Sigmoid colon (tissue), 6 donors: ENCODE measurements at regions not wholly inside any gene's neighbourhood (a gene's known extent, or its start where the extent isn't known, plus 50 kb on each side); places are given as distances from the start of the nearest gene placed in this dataset.

ENCODE experiments used
- DNase-seq: peaks from one replicate; pipeline ENCODE4 v3.0.0-alpha.2; 2019
- H3K27ac ChIP-seq, 4 donors: fragments of 200-600 bp; sonication (generic); one replicate each; pipeline ENCODE4 v1.5.1; 2016 to 2019; ENCODE audit warnings: mild to moderate bottlenecking in 1 of 4
- H3K27me3 ChIP-seq, 3 donors: fragments of 200-600 bp; sonication (generic); one replicate each; pipeline ENCODE4 v1.5.1; 2019; ENCODE audit warnings: mild to moderate bottlenecking in 1 of 3
- H3K36me3 ChIP-seq, 4 donors: fragments of 200-600 bp; sonication (generic); one replicate each; pipeline ENCODE4 v1.5.1; 2016 to 2019
- H3K4me1 ChIP-seq, 4 donors: fragments of 200-600 bp; sonication (generic); one replicate each; pipeline ENCODE4 v1.5.1; 2017 to 2019
- H3K4me3 ChIP-seq, 4 donors: fragments of 200-600 bp; sonication (generic); one replicate each; pipeline ENCODE4 v1.5.1; 2017 to 2019; ENCODE audit warnings: mild to moderate bottlenecking in 2 of 4, moderate library complexity in 1 of 4
- H3K9me3 ChIP-seq, 4 donors: fragments of 200-600 bp in 3 of 4; sonication (generic) in 3 of 4; one replicate each; pipeline versions ENCODE4 v1.5.1 to v1.6.1; 2013 to 2019
- EP300 ChIP-seq, 4 donors: sonication (generic); formaldehyde crosslinking; IDR thresholded peaks; one replicate each; pipeline ENCODE4 v1.6.1; 2017; ENCODE audit warnings: antibody characterized with exemption in 4 of 4
- POLR2A ChIP-seq, 2 donors: fragments of 450-650 bp; IDR thresholded peaks; one replicate each; pipeline ENCODE4 v1.6.1; 2016; ENCODE audit warnings: antibody characterized with exemption in 2 of 2, mild to moderate bottlenecking in 2 of 2, moderate library complexity in 2 of 2
- POLR2AphosphoS5 ChIP-seq, 4 donors: sonication (generic); formaldehyde crosslinking; IDR thresholded peaks; one replicate each; pipeline ENCODE4 v1.6.1; 2017; ENCODE audit warnings: antibody characterized with exemption in 4 of 4
- WGBS, 2 donors: extraction: QIAGEN DNeasy Blood & Tissue Kit; methylation state at CpG; one replicate each; pipeline ENCODE4 v1.1.7; 2013; 5-methylcytosine and 5-hydroxymethylcytosine counted together
- intact Hi-C: fragments of 100-400 bp; cut with DNase I; formaldehyde crosslinking; loops from one replicate; pipeline ENCODE4 v1.15.1; 2023
- TF ChIP-seq, protein P1 (sequence below), 4 experiments: fragments of 450-650 bp in 3 of 4; fragments of 200-600 bp in 1 of 4; IDR thresholded peaks; one replicate each; pipeline ENCODE4 v1.5.1; 2016 to 2019; ENCODE audit warnings: antibody characterized with exemption in 4 of 4, mild to moderate bottlenecking in 3 of 4, moderate library complexity in 2 of 4
- donor health status: healthy with polysubstance abuse.
- donor health status: healthy.

DNA sequence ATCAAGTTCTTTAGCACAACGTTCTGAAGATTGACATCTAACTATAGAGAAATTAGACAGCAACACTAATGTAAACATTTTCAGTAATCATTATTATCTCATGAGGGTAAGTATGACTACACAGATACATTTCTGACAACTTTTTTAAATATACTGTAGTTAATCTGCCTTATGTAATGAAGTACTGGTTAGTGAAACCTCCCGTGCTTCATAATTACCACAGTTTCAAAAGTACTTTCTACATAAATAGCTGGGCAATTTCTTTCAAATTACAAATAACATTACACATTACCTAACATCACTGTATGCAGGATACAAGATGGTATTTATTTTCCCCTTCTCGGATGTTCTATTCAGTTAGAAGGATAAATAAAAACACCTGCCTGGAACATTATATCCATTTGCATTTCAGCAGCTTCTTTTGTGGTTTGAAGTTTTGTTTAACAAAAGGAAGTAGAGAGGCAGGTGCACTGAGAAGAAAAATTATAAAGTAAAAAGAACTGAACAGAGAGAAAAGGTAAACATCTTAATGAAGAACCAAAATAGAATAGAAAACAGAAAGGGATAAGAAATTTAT is 1241.5 kb upstream of the GBE1 start:
- no peak for DNase-seq
- no peak overlapping the region for H3K4me3 ChIP-seq
- H3K36me3 ChIP-seq: no peaks in the 10 kb centered on the region
- no peaks in the 10 kb centered on the region for H3K4me1 ChIP-seq
- no peak overlapping the region for H3K27ac ChIP-seq
- no peaks in the 10 kb centered on the region for H3K9me3 ChIP-seq
- 38 to 42% methylated on average over 3 of the region's 3 CpGs for WGBS, 2 donors
- TF ChIP-seq POLR2A (IDR thresholded peaks at IDR 0.05) (no peak), EP300 (IDR thresholded peaks at IDR 0.05) (no peak), POLR2AphosphoS5 (IDR thresholded peaks at IDR 0.05) (no peak)
- TF ChIP-seq, protein P1, sequence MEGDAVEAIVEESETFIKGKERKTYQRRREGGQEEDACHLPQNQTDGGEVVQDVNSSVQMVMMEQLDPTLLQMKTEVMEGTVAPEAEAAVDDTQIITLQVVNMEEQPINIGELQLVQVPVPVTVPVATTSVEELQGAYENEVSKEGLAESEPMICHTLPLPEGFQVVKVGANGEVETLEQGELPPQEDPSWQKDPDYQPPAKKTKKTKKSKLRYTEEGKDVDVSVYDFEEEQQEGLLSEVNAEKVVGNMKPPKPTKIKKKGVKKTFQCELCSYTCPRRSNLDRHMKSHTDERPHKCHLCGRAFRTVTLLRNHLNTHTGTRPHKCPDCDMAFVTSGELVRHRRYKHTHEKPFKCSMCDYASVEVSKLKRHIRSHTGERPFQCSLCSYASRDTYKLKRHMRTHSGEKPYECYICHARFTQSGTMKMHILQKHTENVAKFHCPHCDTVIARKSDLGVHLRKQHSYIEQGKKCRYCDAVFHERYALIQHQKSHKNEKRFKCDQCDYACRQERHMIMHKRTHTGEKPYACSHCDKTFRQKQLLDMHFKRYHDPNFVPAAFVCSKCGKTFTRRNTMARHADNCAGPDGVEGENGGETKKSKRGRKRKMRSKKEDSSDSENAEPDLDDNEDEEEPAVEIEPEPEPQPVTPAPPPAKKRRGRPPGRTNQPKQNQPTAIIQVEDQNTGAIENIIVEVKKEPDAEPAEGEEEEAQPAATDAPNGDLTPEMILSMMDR (IDR thresholded peaks at IDR 0.05): no peak
- intact Hi-C loops: no loop called here
- no peaks in the 10 kb centered on the region for H3K27me3 ChIP-seq

DNA sequence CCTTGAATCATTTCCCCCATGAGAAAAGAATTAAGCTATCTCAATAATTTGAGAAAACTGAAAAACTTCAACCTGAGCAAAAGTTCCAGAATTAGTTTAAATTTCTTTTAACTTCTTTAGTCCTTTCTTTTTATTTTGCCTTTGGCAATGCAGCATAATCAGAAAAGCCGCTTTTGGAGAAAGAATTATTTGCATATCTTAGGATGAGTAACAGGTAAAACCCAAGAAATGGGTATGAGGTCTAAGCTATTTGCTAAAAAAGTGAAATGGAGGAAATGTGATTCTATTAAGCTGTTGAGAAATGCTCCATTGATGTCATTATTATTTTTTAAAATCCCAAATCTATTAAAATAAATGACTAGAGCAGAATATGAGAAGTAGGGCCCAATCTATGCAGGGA is 1238.3 kb upstream of the GBE1 start:
- no peak overlapping the region for H3K4me3 ChIP-seq
- 68 to 84% methylated on average over 1 of the region's 1 CpG for WGBS, 2 donors
- TF ChIP-seq POLR2A (IDR thresholded peaks at IDR 0.05) (no peak), EP300 (IDR thresholded peaks at IDR 0.05) (no peak), POLR2AphosphoS5 (IDR thresholded peaks at IDR 0.05) (no peak)
- TF ChIP-seq, protein P1 (IDR thresholded peaks at IDR 0.05): no peak
- no peak overlapping the region for H3K27ac ChIP-seq
- no peaks in the 10 kb centered on the region for H3K36me3 ChIP-seq
- H3K27me3 ChIP-seq: no peaks in the 10 kb centered on the region
- no peak for DNase-seq
- no peaks in the 10 kb centered on the region for H3K9me3 ChIP-seq
- intact Hi-C loops: no loop called here
- H3K4me1 ChIP-seq: no peaks in the 10 kb centered on the region

- intact Hi-C loops: no loop called here
- DNase-seq: no peak
- 49 to 73% methylated on average over 3 of the region's 3 CpGs for WGBS, 2 donors
Observed at GRCh38 chr3:82978368-82978767, 1216.9 kb upstream of the GBE1 start.

GRCh38 chr3:82977871-82978270 is 1216.4 kb upstream of the GBE1 start:
- DNase-seq: no peak
- WGBS, 2 donors: 87 to 93% methylated on average over 3 of the region's 3 CpGs
- Histone ChIP-seq H3K36me3 (no peaks in the 10 kb centered on the region), H3K27ac (no peak overlapping the region), H3K4me3 (no peak overlapping the region), H3K4me1 (no peaks in the 10 kb centered on the region), H3K27me3 (no peaks in the 10 kb centered on the region), H3K9me3 (no peaks in the 10 kb centered on the region)
- intact Hi-C loops: no loop called here
- TF ChIP-seq POLR2A (IDR thresholded peaks at IDR 0.05) (no peak), POLR2AphosphoS5 (IDR thresholded peaks at IDR 0.05) (no peak), EP300 (IDR thresholded peaks at IDR 0.05) (no peak)
- TF ChIP-seq, protein P1 (IDR thresholded peaks at IDR 0.05): no peak

More at GRCh38 chr3:82978368-82978767, 1216.9 kb upstream of the GBE1 start:
- Histone ChIP-seq H3K27ac (no peak overlapping the region), H3K9me3 (no peaks in the 10 kb centered on the region), H3K4me3 (no peak overlapping the region), H3K4me1 (no peaks in the 10 kb centered on the region), H3K27me3 (no peaks in the 10 kb centered on the region), H3K36me3 (no peaks in the 10 kb centered on the region)
- TF ChIP-seq POLR2AphosphoS5 (IDR thresholded peaks at IDR 0.05): no peak
- TF ChIP-seq EP300 (IDR thresholded peaks at IDR 0.05): no peak
- TF ChIP-seq POLR2A (IDR thresholded peaks at IDR 0.05): no peak
- TF ChIP-seq, protein P1 (IDR thresholded peaks at IDR 0.05): no peak

DNA sequence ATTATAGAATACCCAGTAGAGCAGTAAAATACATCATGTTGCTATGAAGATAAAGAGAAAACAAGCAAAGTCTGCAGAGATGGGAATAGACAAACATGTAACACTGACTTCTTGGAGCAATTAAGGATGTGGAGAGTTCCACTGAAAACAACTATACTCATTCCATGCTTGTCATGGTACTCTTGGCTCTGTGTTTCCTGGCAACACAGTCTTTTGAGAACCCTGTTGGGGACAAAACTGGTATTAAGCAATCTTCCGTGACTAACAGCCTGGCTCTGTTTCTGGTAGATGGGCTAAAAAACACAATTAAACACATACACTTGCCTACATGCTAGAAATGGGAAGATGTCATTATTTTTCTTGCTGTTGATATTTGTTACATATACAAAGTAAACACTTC is 1212.3 kb upstream of the GBE1 start:
- intact Hi-C loops: no loop called here
- Histone ChIP-seq H3K4me1 (no peaks in the 10 kb centered on the region), H3K27me3 (no peaks in the 10 kb centered on the region), H3K27ac (no peak overlapping the region), H3K9me3 (no peaks in the 10 kb centered on the region), H3K36me3 (no peaks in the 10 kb centered on the region), H3K4me3 (no peak overlapping the region)
- DNase-seq: no peak
- TF ChIP-seq POLR2A (IDR thresholded peaks at IDR 0.05) (no peak), EP300 (IDR thresholded peaks at IDR 0.05) (no peak), POLR2AphosphoS5 (IDR thresholded peaks at IDR 0.05) (no peak)
- TF ChIP-seq, protein P1 (IDR thresholded peaks at IDR 0.05): no peak
- 82 to 87% methylated on average over 1 of the region's 1 CpG for WGBS, 2 donors
